ENCODE measurements at regions not wholly inside any gene's neighbourhood (a gene's known extent, or its start where the extent isn't known, plus 50 kb on each side); places are given as distances from the start of the nearest gene placed in this dataset.

DNA sequence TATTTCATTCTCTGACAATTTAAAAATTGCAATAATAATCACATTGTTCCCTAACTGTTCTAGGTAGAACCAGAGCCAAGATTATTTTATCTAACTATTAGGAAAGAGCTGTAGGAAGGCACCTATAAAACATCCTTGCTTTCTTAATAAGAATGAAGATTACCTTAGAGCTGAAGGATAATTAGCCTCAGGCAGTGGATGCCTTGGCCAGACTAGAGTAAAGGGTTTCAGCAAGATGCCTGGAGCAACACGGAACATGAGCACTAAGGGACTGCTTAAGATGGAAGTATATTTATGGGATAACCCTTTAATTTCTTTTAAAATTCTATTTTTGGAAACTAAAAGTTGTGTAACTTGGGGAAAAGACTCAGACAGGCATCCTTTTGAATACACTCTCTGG, 456.6 kb upstream of the RBMS3 start:
- Mint-ChIP-seq H3K9me3 (peaks cover 0 to 6% of the 10 kb centered on the region in 2 donors), H3K4me1 (ENCODE audit: low read depth in 2 of 2) (no peaks in the 10 kb centered on the region), H3K4me3 (no peak overlapping the region), H3K27me3 (no peaks in the 10 kb centered on the region), H3K27ac (no peak overlapping the region), H3K36me3 (ENCODE audit: insufficient read depth) (no peaks in the 10 kb centered on the region)
- DNase-seq (no peak), ATAC-seq (replicated peaks) (no peak)

DNA sequence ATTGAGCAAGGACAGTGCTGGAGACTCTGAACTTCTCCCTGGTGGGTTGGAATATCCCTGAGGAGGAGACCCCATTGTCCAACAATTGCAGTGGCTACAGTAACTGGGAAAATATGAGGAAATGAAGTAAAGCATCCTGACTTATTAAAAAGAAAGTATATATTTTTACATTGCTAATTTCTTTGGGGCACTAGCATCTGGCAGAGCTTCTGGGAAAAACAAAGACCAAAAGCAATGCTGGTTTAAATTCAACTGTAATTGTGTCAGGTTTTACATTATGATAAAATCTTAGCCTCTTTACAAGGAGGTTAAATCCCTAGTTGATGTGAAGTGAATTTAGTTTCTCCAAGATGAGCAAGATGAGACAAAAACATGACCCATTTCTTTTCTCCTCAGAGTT, 454.0 kb upstream of the RBMS3 start:
- H3K4me3 Mint-ChIP-seq, result no peak overlapping the region
- H3K27me3 Mint-ChIP-seq, result no peaks in the 10 kb centered on the region
- H3K4me1 Mint-ChIP-seq (ENCODE audit: low read depth in 2 of 2), result no peaks in the 10 kb centered on the region
- no peak overlapping the region for H3K27ac Mint-ChIP-seq
- DNase-seq, result no peak
- no peaks in the 10 kb centered on the region for H3K36me3 Mint-ChIP-seq (ENCODE audit: insufficient read depth)
- no peak for ATAC-seq (replicated peaks)
- H3K9me3 Mint-ChIP-seq, result peaks cover 0 to 8% of the 10 kb centered on the region in 2 donors

GRCh38 chr3:28835249-28835648, 445.6 kb upstream of the RBMS3 start:
- H3K27me3 Mint-ChIP-seq, result peaks cover 0 to 9% of the 10 kb centered on the region in 2 donors
- H3K36me3 Mint-ChIP-seq (ENCODE audit: insufficient read depth), result no peaks in the 10 kb centered on the region
- H3K27ac Mint-ChIP-seq, result no peak overlapping the region
- ATAC-seq (replicated peaks), result no peak
- H3K4me3 Mint-ChIP-seq, result no peak overlapping the region
- no peaks in the 10 kb centered on the region for H3K4me1 Mint-ChIP-seq (ENCODE audit: low read depth in 2 of 2)
- H3K9me3 Mint-ChIP-seq, result peaks cover 0 to 10% of the 10 kb centered on the region in 2 donors
- no peak for DNase-seq

DNA sequence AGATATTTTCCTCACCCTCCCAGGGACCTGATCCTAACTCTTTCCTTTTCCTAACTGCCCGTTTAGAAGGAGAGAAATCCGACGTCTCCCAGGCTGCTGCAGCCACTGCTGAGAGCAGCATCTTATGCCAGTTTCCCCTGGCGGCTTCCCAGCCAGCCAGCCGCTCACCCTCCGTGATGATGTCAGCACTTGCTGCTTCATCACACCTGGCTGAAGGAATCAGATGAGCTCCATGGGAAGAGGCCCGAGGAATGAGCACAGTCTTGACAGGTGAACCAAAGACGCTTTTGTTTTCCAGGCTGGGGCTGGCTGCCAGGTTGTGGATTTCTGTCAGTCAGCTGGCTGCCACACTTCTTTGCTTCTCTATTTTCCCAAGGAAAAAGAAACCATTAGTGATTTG, 445.1 kb upstream of the RBMS3 start:
- Mint-ChIP-seq H3K9me3 (peaks cover 0 to 6% of the 10 kb centered on the region in 2 donors), H3K27ac (no peak overlapping the region), H3K36me3 (ENCODE audit: insufficient read depth) (no peaks in the 10 kb centered on the region), H3K4me3 (no peak overlapping the region), H3K4me1 (ENCODE audit: low read depth in 2 of 2) (no peaks in the 10 kb centered on the region), H3K27me3 (peaks cover 0 to 9% of the 10 kb centered on the region in 2 donors)
- no peak for DNase-seq
- ATAC-seq (replicated peaks), result no peak

- no peak for ATAC-seq (replicated peaks)
- peaks cover 0 to 9% of the 10 kb centered on the region in 2 donors for H3K27me3 Mint-ChIP-seq
Observed at GRCh38 chr3:28836199-28836598, 444.7 kb upstream of the RBMS3 start.

GRCh38 chr3:28840976-28841376, 439.9 kb upstream of the RBMS3 start:
- no peaks in the 10 kb centered on the region for H3K36me3 Mint-ChIP-seq (ENCODE audit: insufficient read depth)
- H3K27me3 Mint-ChIP-seq, result peaks cover 0 to 5% of the 10 kb centered on the region in 2 donors
- no peak overlapping the region for H3K4me3 Mint-ChIP-seq
- DNase-seq, result no peak
- no peak for ATAC-seq (replicated peaks)
- H3K27ac Mint-ChIP-seq, result no peak overlapping the region
- peaks cover 4 to 8% of the 10 kb centered on the region in 2 donors for H3K9me3 Mint-ChIP-seq
- no peaks in the 10 kb centered on the region for H3K4me1 Mint-ChIP-seq (ENCODE audit: low read depth in 2 of 2)

More at GRCh38 chr3:28836199-28836598, 444.7 kb upstream of the RBMS3 start:
- Mint-ChIP-seq H3K4me3 (no peak overlapping the region), H3K27ac (no peak overlapping the region), H3K9me3 (peaks cover 0 to 6% of the 10 kb centered on the region in 2 donors), H3K36me3 (ENCODE audit: insufficient read depth) (no peaks in the 10 kb centered on the region), H3K4me1 (ENCODE audit: low read depth in 2 of 2) (no peaks in the 10 kb centered on the region)
- no peak for DNase-seq

- Mint-ChIP-seq H3K27ac (no peak overlapping the region), H3K4me3 (no peak overlapping the region), H3K36me3 (ENCODE audit: insufficient read depth) (no peaks in the 10 kb centered on the region), H3K9me3 (peaks cover 4 to 8% of the 10 kb centered on the region in 2 donors), H3K27me3 (peaks cover 0 to under 1% of the 10 kb centered on the region in 2 donors), H3K4me1 (ENCODE audit: low read depth in 2 of 2) (no peaks in the 10 kb centered on the region)
- DNase-seq (no peak), ATAC-seq (replicated peaks) (no peak)
Observed at GRCh38 chr3:28841441-28841840, 439.4 kb upstream of the RBMS3 start.

- no peak for DNase-seq
- Mint-ChIP-seq H3K4me1 (ENCODE audit: low read depth in 2 of 2) (no peaks in the 10 kb centered on the region), H3K27me3 (no peaks in the 10 kb centered on the region), H3K4me3 (no peak overlapping the region), H3K9me3 (peaks cover 0 to 8% of the 10 kb centered on the region in 2 donors), H3K36me3 (ENCODE audit: insufficient read depth) (no peaks in the 10 kb centered on the region), H3K27ac (no peak overlapping the region)
- no peak for ATAC-seq (replicated peaks)
Observed at GRCh38 chr3:28844298-28845005, 436.4 kb upstream of the RBMS3 start.

DNA sequence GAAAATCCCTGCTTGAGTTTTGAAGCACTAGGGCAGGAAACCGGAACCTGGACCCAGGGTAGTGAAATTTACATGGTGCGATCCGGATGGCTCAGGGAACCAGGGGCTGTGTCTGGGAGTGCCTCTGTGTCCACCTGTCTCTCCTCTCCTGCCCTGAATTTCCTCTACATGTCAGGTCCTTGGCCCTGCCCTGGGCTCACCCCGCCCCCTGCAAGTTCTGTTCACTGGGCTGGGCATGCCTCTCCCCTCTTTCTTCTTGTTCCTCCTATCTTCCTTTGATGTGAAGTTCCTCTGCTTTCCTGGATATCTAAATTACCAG, 435.9 kb upstream of the RBMS3 start:
- no peak for DNase-seq
- H3K36me3 Mint-ChIP-seq (ENCODE audit: insufficient read depth), result no peaks in the 10 kb centered on the region

DNA sequence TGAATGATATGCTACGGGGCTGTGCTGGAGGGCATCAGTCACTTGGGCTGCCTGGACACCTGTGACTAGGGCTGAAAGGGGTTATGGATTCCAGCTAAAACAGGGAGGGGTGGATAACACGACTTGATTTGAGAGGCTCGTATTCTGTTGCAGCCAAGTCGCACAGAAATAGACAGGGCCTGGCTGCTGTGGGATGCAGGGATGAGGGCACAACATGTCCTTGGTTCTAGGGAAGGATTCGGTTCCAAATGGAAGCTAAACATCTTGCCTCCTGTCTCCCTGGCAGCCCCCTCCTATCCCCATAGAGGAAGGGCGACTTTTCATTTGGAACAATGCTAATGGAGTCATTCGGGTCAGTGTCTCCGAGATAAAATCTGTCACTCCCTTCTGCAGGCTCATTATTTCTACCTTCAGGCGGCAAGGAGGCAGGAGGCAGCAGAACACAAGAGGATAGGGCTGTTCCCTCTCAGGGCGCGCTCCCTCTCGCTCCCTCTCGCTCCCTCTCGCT, 433.8 kb upstream of the RBMS3 start:
- no peak for ATAC-seq (replicated peaks)
- no peak overlapping the region for H3K4me3 Mint-ChIP-seq
- no peak for DNase-seq
- H3K9me3 Mint-ChIP-seq, result peaks cover 0 to 8% of the 10 kb centered on the region in 2 donors
- H3K27ac Mint-ChIP-seq, result no peak overlapping the region
- no peaks in the 10 kb centered on the region for H3K27me3 Mint-ChIP-seq
- no peaks in the 10 kb centered on the region for H3K4me1 Mint-ChIP-seq (ENCODE audit: low read depth in 2 of 2)
- H3K36me3 Mint-ChIP-seq (ENCODE audit: insufficient read depth), result no peaks in the 10 kb centered on the region

More for the DNA sequence above, 435.9 kb upstream of the RBMS3 start:
- H3K4me3 Mint-ChIP-seq, result no peak overlapping the region
- no peak for ATAC-seq (replicated peaks)
- peaks cover 0 to 8% of the 10 kb centered on the region in 2 donors for H3K9me3 Mint-ChIP-seq
- H3K4me1 Mint-ChIP-seq (ENCODE audit: low read depth in 2 of 2), result no peaks in the 10 kb centered on the region
- no peaks in the 10 kb centered on the region for H3K27me3 Mint-ChIP-seq
- no peak overlapping the region for H3K27ac Mint-ChIP-seq

- H3K27ac Mint-ChIP-seq, result no peak overlapping the region
- ATAC-seq (replicated peaks), result no peak
Observed at GRCh38 chr3:28847736-28848135, 433.1 kb upstream of the RBMS3 start.

DNA sequence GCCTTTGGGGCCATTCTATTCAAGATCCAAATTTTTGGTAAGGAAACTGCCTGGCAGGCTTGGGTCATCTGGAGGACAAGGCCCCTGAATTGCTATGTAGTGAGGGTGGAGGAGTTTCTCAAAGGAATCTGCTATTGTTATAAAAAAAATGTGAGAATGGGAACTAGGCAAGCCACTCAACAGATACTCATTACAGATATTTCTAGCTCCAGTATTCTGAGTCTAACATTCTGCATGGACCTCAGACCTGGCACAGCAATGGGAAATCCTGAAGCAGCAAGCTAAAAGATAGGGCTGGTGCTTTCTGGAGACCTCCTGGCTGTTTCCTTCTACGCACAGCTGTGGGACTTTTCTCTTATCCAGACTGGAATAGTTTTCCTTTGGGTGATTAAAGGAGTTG, 430.7 kb upstream of the RBMS3 start:
- Mint-ChIP-seq H3K27me3 (no peaks in the 10 kb centered on the region), H3K4me1 (ENCODE audit: low read depth in 2 of 2) (no peaks in the 10 kb centered on the region), H3K36me3 (ENCODE audit: insufficient read depth) (no peaks in the 10 kb centered on the region), H3K9me3 (peaks cover 0 to 4% of the 10 kb centered on the region in 2 donors), H3K27ac (no peak overlapping the region), H3K4me3 (no peak overlapping the region)
- DNase-seq (no peak), ATAC-seq (replicated peaks) (no peak)

More at GRCh38 chr3:28847736-28848135, 433.1 kb upstream of the RBMS3 start:
- H3K36me3 Mint-ChIP-seq (ENCODE audit: insufficient read depth), result no peaks in the 10 kb centered on the region
- no peaks in the 10 kb centered on the region for H3K4me1 Mint-ChIP-seq (ENCODE audit: low read depth in 2 of 2)
- H3K27me3 Mint-ChIP-seq, result no peaks in the 10 kb centered on the region
- DNase-seq, result no peak
- H3K9me3 Mint-ChIP-seq, result peaks cover 0 to 8% of the 10 kb centered on the region in 2 donors
- no peak overlapping the region for H3K4me3 Mint-ChIP-seq

GRCh38 chr3:28853830-28854229, 427.0 kb upstream of the RBMS3 start:
- no peak overlapping the region for H3K27ac Mint-ChIP-seq
- H3K36me3 Mint-ChIP-seq (ENCODE audit: insufficient read depth), result no peaks in the 10 kb centered on the region
- no peaks in the 10 kb centered on the region for H3K27me3 Mint-ChIP-seq
- peaks cover 0 to 5% of the 10 kb centered on the region in 2 donors for H3K9me3 Mint-ChIP-seq
- ATAC-seq (replicated peaks) (no peak), DNase-seq (no peak)
- no peaks in the 10 kb centered on the region for H3K4me1 Mint-ChIP-seq (ENCODE audit: low read depth in 2 of 2)
- H3K4me3 Mint-ChIP-seq, result no peak overlapping the region

DNA sequence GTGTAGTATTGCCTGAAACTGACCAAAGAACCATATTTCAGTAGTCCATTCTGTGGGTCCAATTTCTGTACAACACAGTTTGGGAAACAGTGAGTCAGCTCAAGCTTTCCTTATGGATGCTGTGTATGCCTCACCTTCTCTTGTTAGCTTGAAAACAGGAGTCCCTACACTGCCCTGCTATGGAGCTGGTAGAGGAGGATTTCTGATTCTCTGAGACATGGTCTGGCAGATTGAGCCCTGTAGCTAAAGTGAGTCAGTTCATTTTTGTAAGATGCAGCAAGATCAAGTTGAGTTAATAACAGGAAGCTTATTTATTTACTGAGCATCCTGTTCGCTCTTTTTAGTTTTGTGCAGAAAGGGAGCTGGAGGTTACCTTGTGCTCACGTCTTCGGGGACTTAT, 424.1 kb upstream of the RBMS3 start:
- Mint-ChIP-seq H3K36me3 (ENCODE audit: insufficient read depth) (no peaks in the 10 kb centered on the region), H3K4me3 (no peak overlapping the region), H3K27me3 (no peaks in the 10 kb centered on the region), H3K27ac (no peak overlapping the region), H3K9me3 (peaks cover 0 to 5% of the 10 kb centered on the region in 2 donors), H3K4me1 (ENCODE audit: low read depth in 2 of 2) (no peaks in the 10 kb centered on the region)
- DNase-seq, result no peak
- ATAC-seq (replicated peaks), result no peak

Data from effector memory CD8-positive, alpha-beta T cell (primary cell).